GM23338 (cell line): ENCODE measurements at regions not wholly inside any gene's neighbourhood (a gene's known extent, or its start where the extent isn't known, plus 50 kb on each side); places are given as distances from the start of the nearest gene placed in this dataset.

Experiments
- CTCF ChIP-seq, 2 experiments: fragments of 200-600 bp in 1 of 2; sonication (generic) in 1 of 2; conservative IDR thresholded peaks; 2 replicates each; pipeline versions ENCODE4 v1.5.1 to v1.6.1; 2016 to 2017; ENCODE audit warnings: antibody characterized with exemption in 2 of 2, low read depth in 2 of 2, mild to moderate bottlenecking in 2 of 2, moderate library complexity in 1 of 2
- JUNB ChIP-seq: IDR thresholded peaks from one replicate; pipeline ENCODE4 v1.6.1; 2016; ENCODE audit warnings: antibody characterized with exemption; ENCODE audit not compliant: unreplicated experiment
- REST ChIP-seq: IDR thresholded peaks from one replicate; pipeline ENCODE4 v1.6.1; 2018; ENCODE audit warnings: antibody characterized with exemption; ENCODE audit not compliant: unreplicated experiment
- STAT1 ChIP-seq: IDR thresholded peaks from one replicate; pipeline ENCODE4 v1.6.1; 2016; ENCODE audit warnings: antibody characterized with exemption; ENCODE audit not compliant: unreplicated experiment
- ZNF462 ChIP-seq: fragments of 250-450 bp; sonication (Bioruptor Pico); IDR thresholded peaks from 2 replicates; pipeline ENCODE4 v1.5.0; 2020; ENCODE audit warnings: mild to moderate bottlenecking, moderate library complexity

GRCh38 chr16:85377388-85378144, 235.6 kb upstream of the GSE1 start (continued):
- no peak for TF ChIP-seq ZNF462 (CRISPR knock-in tag)
- no peak for TF ChIP-seq STAT1
- TF ChIP-seq CTCF (conservative IDR thresholded peaks at IDR 0.05; ENCODE audit: low read depth in 2 of 2), result no peak
- TF ChIP-seq JUNB, result no peak
- TF ChIP-seq REST, result no peak
